HG03565 (cell line): ENCODE measurements at regions not wholly inside any gene's neighbourhood (a gene's known extent, or its start where the extent isn't known, plus 50 kb on each side); places are given as distances from the start of the nearest gene placed in this dataset.

ENCODE experiments used
- ATAC-seq: cut with Tn5 transposase; IDR thresholded peaks from one replicate; pipeline ENCODE4 v1.9.1; 2021; ENCODE audit warnings: mild to moderate bottlenecking, moderate library complexity; ENCODE audit not compliant: unreplicated experiment

DNA sequence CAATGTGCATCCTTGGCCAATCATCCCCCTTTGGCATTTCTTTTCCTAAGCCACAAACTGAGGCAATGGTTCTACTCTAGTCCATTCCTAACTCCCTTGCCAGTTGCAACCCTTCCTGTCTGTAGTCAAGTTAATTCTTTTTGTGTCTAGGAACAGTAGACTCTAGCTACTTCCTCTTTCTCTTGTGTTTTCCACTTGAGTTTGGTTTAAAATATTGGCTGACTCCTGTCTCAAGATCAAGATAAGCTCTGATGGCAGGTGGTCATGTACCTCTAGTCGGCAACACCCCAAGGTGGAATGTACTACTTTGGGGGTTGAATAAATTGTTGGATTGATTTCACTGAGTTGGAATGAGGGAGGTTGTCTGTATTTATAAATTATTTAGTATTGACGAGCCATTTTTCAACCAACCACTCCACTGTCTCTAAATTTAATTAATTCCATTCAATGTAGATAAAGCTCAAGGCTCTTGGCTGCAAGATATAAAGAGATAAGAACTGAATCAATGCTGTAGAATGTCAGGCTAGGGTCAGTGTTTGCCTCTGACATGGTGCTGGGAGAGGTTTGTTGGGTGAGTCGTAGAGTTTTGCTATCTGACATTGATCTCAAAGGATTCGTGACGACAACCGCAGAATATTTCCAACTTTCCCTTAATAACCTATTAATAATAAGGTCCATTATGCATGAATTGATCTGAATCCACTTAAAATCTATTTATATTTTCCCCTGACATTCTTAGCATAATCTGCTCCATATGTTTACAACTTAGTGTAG lies 188.7 kb upstream of the APCDD1 start:
- no peak for ATAC-seq

DNA sequence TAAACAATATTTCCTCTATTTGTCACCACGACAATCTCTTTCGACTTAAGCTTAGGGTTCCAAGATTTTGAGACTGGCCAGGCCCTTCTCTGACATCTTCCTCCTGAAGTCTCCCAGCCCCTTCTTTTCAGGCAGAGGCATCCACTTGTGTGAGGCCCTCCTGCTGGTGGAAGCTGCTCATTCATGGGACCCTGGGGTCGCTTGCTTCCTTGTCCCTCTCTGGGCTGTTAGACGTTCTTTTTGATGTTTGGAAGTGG lies 188.2 kb upstream of the APCDD1 start:
- no peak for ATAC-seq

DNA sequence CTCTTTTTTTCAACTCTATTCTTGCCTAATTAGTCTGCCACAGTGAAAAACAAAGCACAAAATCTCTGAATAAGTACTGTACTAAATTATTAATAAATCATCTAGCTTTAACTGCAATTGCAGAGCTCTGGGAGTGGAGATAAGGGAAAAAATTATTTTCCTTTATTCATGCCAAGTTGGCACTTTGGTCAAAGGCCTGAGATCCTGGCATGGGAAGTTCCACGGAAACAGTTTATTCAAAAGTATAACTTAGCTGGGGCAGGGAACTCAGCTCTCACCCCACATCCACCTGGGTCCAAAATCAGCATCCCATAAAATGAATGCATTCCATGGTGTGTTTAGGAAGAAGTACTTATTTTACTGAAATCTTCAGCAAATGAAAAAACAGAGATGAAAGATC lies 185.2 kb upstream of the APCDD1 start:
- ATAC-seq: no peak

DNA sequence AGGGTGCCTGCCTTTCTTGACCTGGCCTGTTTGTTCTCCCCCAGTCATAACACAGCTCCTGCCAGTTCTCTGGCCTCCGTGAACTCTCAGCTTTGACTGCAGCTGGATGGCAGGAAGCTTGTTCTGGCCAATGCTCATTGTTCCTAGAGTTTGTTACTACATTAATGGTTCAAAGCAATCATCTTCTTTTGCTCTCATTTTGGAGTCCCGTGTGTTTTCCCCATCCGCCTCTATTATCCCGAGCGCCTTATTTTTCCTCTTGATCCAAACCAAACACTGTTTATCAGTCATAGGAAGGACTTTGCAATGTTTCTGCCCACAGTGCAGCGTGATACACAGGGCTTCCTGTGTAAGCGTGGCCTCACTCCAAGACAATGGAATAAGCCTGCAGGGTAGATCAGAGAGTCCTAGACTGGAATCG lies 184.3 kb upstream of the APCDD1 start:
- no peak for ATAC-seq

DNA sequence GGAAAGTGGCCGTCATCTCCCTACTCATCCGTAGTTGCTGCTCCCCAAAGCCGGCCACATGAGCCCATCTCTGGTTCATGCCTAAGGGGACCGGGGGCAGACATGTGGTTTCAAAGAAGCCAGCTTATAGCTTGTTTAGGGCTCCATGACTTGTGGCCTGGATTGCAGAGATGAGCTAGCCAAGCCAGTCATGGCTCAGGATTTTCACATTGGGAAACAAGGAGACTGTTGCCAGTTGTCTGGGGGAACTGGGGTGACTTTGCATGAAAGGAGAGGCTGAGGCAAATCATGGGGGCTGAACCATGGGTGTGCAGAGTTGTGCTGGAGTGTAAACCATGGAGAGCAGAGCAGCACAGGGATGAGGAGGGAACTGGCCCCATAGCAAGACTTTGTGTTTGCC lies 183.0 kb upstream of the APCDD1 start:
- no peak for ATAC-seq

DNA sequence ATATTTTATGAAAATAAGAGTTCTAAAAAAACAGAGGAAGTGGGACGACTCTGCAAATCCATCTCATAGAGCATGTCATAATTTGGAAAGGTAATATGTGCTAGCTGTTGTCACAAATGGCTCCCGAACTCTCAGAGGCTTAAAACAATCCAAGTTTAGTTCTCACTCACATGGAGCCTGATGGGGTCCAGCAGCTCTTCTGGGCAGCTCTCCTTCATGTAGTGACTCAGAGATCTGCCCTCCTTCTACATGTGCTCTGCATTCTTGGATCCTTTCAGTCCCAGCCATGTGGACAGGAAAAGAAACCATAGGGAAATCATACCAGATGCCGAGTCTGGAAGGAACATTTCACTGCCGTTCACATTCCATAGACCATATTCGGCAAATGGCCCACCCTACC lies 180.1 kb upstream of the APCDD1 start:
- no peak for ATAC-seq

DNA sequence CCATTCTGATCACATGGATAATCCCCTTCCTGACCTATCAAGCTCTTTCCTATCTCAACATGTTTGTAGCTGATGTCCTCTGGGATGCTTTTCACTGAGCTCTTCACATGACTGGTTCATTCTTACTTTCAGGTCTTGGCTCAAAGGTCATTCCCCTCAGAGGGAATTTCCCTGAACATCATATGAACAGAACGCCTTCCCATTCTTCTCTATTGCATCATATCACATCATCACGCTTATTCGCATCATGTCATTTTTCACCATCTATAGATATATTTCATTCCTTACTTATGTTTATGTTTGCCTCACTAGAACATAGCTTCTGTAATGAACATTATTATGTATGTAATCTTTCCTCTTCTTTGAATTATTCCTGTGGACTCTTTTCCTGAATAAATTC lies 178.9 kb upstream of the APCDD1 start:
- no peak for ATAC-seq

DNA sequence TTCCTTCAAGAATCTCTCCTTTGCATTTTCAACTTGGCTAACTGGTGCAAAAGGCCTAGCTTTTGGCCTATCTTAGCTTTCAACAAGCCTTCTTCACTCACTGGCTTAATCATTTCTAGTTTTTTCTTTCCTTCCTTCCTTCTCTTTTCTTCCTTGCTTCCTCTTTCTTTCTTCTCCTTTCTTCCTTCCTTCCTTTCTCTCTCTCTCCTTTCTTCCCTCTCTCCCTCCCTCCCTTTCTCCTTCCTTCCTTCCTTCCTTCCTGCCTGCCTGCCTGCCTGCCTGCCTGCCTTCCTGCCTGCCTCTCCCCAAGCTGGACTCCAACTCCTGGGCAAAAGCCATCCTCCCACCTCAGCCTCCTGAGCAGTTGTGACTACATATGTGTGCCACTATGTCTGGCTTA lies 176.2 kb upstream of the APCDD1 start:
- ATAC-seq: no peak

DNA sequence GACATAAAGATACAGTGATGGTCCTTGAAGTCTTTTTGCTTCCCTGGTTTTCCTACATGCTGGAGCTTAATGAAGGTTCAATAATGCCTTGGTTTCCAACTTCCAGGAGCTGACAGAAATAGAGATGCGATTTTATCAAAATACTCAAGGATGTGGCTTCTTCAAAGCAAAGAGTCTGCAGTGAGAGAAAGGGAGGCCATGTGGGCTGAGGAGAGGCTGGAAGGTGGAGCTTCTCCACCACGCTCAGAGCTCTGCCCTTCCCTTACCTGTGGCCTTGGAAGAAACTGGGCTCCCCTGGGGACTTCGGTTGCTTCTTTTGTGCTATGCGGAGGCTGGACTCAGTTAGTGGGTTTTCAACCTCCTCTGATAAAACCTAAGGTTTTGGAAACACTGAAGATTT lies 175.0 kb upstream of the APCDD1 start:
- no peak for ATAC-seq

DNA sequence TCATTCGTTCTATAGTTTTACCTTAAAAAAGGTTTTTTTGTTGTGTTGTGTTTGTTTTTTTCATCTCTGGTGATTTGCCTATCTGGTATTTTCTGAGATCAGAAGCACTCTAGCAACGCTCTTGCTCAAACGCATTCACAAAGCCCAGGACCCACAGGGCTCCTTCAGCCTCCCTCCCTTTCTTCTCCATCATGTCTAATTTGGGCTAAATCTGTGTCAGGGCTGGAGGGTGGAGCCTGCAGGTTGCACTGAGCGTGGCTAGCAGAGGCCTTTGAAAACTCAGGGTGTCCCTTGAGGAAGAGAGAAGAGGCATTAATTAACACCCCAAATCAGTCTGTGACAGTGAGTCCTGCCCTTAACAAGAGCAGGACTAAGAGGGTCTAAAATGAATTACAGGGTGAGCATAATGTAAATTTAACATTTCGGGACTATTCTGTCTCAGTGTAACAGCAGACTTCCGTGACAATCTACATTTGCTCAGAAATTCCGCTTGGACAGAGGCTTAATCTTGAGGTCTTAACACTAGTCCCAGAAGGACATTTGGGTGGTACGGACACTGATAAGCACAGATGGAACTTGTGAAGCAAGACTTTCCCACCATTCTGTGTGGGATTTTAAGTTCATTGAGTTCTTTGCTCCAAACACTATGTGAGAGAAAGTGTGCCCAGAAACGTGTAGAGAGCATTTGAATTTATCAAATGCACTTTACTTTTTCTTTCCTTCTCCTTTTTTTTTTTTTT lies 174.4 kb upstream of the APCDD1 start:
- no peak for ATAC-seq

DNA sequence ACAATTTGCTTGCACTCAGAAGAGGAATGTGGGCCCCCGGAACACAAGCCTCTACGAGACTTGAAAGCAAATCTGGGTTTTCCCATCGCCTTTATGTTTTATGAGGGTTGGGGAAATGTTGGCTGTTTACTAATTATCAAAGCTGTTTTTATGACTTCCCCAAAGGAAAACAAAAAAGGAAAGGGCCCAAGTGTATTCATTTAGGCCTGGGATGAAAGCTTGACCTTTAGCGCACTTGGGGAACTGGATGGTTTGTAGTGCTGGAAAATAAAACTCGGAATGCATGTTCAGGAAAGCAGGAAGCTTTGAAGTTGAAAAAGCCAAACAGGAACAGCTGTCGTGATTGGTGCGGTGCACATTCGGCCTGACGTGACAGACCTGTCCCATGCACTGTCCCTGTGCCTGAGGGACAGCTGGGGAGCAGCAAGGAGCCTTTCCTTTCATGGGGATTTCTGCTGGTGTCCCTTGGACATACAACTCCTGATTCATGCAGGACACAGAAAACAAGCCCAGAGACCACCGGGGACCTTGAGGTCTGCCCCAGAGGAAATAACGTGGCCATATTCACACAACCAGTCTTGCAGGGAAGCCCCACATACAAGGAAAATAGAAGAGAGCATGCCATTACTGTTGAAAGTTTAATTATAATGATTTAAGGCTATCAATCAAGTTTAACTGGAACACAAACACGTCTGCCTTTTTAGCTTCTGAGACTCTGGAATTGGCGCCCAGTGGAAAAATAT lies 169.7 kb upstream of the APCDD1 start:
- ATAC-seq: no peak

DNA sequence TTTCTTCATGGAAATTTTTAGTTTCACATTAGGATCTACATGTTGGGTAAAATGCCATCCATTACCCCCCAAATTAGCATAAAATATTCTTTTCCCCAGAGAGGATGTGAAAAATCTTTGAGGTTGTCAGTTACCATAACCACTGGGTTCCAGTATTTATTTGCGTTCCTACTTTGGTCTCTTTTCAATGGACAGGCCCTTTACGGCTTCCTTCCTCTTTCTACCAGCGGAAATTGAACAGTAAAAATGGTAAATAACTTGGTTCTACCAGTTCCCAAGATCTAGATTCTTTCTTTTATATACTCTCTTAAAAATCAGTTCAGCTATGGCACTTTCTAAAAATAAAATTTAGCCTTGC lies 169.2 kb upstream of the APCDD1 start:
- no peak for ATAC-seq

DNA sequence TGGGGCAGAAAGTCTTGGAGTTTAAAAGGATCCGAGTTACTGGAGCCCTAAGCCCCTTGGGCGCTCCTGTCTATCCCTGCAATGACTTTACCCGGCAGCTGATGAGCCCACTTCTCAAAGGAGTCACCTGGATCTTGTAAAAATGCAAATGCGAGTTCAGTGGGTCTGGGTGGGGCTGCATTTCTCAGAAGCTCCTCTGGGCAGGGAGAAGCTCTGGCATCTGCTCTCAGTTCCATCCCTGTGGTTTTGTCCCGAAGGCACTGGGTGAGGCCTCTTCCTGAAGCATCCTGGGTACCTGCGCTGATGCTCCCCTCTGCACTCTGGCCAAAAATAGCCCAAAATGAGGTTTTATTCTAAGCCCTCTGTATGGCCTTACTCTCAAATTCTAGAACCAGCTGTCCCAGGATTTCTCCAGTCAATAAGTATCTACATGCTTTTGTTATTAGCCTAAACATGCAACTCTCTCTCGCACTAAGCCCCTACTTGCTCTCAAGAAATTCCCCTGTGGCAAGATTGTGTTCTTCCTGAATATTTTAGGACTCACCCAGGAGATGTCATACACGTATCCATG lies 167.8 kb upstream of the APCDD1 start:
- ATAC-seq: no peak

DNA sequence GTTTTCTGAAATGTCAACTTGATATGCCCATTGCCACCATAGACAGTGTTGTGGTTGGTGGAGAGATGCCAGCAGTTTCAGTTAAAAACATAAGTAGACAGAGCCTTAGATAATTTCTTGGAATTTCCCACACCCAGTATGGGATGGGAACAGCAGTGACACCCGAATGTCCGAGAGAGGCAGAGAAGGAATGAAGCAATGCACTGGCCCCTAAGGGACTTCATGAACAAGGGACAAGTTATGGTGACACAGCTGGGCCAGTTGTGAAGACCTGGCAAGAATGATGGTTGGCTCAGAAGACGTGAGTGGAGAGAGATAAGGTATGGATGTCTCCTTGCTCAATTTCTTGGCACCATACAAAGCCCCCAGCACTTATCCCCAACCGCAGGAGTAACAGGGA lies 165.2 kb upstream of the APCDD1 start:
- no peak for ATAC-seq

DNA sequence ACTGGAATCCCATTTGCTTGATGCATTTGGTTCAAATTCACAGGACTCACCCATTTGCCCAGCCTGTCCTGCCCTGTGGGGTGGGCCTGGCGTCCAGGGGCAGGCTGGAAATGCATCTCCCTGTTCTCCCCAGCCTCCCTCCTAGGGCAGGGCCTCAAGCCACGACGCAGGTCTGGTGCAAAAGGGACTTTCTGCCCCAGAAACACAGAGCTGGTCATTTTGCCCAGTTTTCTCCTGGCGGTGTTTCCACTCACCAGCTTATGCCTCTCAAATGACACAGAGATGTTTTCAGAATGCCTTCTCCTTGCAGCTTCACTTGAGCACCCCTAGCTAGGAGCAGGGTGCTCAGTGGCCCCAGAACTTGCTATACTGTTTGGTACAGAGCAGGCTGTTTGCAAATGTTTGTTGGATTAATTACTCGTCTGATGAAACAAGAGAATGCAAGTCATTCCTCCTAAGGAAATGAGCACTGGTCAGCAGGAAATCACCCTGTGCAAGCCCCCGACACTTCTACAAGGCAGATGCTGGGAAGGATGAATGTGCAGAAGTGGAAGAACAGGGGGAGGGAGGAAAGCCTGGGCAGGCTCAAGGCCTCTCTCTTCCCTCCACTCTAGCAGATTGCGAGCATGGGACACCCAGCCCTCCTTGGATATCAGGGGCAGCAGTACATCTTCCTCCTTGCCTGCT lies 164.3 kb upstream of the APCDD1 start:
- no peak for ATAC-seq

DNA sequence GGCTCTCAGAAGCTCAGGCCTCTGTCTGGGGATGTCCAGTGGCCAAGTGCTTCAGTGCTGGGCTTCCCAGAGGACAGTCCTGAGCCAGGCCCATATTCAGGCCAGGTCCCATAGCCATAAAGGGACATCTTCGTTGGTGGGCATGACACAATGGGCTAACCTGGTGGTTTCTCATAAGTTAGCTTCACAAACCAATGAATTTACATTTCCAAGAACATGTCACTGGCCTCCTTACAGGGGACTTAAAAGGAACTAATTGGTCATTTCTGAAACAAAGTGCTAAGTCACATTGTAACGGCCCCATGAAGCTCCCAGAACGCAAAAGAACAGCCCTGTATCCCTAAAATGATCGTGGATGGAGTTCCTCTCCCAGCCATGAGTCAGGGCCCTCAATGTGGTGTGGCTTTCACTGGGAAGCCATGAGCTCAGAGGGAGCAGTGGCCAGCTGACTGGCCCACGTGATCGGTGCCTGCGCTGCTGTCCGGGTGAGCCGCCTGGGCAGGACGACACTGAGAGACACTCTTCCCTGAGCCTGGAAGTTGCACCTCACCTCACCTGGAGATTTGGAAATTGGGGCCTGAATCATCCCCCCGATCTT lies 163.7 kb upstream of the APCDD1 start:
- ATAC-seq: no peak

DNA sequence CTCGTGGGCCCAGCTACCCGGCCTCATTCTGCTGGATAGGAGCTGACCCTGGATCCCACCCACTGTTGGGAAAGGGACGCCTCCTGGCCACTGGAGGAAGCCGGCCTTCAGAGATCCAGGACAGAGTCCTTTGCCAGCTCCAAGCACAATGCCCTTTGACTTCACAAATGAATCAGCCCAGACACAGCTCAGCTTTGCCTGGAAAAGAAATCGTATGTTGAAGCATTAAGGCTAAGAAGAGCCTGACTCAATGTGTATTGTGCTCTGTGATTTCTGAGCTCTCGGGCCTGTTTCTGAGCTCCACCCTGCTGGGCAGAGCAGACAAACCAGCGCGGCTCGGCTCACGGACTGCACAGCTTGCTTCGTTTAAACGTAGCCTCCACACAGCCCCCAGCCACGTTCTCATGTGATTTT lies 162.9 kb upstream of the APCDD1 start:
- no peak for ATAC-seq

DNA sequence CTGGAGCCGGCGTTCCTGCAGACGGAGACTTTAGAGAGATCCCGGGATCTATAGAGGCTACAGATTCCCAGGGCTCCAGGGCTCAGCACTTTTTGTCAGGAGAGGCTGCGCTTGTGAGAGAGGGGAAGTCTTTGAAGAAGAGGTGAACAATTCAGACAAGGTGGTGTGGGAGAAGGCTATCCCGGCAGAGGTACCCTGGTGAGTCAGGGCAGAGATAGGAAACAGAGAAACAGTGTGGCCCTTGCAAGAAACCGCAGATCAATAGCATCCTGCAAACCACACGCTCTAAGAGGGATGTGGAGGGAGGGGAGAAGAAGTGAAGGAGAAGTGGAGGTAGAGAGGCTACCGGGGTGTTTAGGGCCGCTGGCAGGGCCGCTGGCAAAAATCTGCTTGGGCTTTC lies 160.5 kb upstream of the APCDD1 start:
- ATAC-seq: no peak

DNA sequence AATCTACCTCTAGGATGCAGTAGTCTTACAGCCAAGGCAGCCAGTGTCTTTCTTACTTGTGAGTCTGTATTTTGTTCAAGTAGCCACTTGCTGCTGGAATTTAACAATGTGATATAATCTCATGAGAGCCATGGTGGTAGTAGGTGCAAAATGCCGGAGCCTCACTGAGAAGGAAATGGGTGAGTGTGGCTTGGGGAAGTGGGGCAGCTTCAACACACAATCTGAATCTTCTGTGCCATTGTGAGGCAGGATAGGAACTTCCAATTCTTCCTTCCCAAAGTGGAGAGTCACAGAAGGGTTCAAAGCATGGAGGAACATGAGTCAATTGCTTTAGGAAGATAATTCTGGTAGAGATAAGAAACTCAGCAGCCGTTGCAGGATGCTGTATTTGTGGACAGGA lies 158.7 kb upstream of the APCDD1 start:
- ATAC-seq: no peak

DNA sequence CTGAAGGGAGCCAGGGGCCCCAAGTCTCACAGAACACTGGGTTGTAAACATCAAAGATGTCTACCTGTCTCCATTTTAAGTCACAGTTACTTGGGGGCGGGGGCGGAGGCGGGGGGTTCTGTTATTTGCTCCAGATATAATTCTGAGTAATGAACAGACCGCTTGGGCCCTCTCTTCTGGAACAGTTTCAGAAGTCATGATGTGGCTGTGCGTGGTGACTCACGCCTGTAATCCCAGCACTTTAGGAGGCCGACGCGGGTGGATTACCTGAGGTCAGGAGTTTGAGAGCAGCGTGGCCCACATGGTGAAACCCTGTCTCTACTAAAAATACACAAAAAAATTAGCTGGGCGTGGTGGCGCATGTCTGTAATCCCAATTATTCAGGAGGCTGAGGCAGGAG lies 157.9 kb upstream of the APCDD1 start:
- ATAC-seq: no peak

DNA sequence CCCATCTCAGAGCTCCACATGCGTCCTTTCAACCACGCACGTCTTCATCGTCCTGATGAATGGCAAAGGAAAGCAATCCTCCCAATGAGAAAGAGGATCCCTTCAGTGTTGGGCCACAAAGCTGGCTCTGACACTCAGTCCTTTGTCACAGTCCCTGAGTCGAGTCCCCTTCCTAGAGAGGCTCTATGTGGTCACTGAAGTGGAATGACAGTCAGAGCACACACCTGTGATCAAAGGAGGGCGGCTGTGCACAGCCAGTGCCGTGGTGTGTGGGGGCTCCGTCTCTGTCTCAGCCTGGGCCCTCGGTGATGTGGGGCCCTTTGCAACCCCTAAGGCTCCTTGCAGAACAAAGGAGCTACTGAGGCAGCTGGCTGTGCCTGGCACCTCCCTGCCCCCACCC lies 157.3 kb upstream of the APCDD1 start:
- no peak for ATAC-seq
